Smooth muscle cell (in vitro differentiated cells): ENCODE measurements at regions not wholly inside any gene's neighbourhood (a gene's known extent, or its start where the extent isn't known, plus 50 kb on each side); places are given as distances from the start of the nearest gene placed in this dataset.
"Not testable (repeated sequence)": the region's sequence is repeated elsewhere in the genome, so short reads cannot be mapped to it uniquely, and the experiment has no call there.

Experiments
- DNase-seq: peaks from one replicate; lab custom pipeline; 2025; ENCODE audit not compliant: unreplicated experiment; lab: John Stamatoyannopoulos, UW
- H2AFZ ChIP-seq: fragments of 200-600 bp; sonication (generic); 2 replicates; pipeline ENCODE4 v1.6.0; 2016; ENCODE audit warnings: antibody characterized with exemption, low read depth, mild to moderate bottlenecking
- H3F3A ChIP-seq: fragments of 200-600 bp; sonication (generic); 2 replicates; pipeline ENCODE4 v1.6.0; 2017; ENCODE audit warnings: antibody characterized with exemption, low read depth
- H3K27ac ChIP-seq: fragments of 200-600 bp; sonication (generic); 2 replicates; pipeline ENCODE4 v1.5.1; 2016; ENCODE audit warnings: low read depth, mild to moderate bottlenecking
- H3K27me3 ChIP-seq: fragments of 200-600 bp; sonication (generic); 2 replicates; pipeline ENCODE4 v1.6.1; 2016; ENCODE audit warnings: low read depth, mild to moderate bottlenecking
- H3K36me3 ChIP-seq: fragments of 200-600 bp; sonication (generic); 2 replicates; pipeline ENCODE4 v1.5.1; 2016; ENCODE audit warnings: low read depth
- H3K4me1 ChIP-seq: fragments of 200-600 bp; sonication (generic); 2 replicates; pipeline ENCODE4 v1.5.1; 2016; ENCODE audit warnings: low read depth
- H3K4me2 ChIP-seq: fragments of 200-600 bp; sonication (generic); 2 replicates; pipeline ENCODE4 v1.6.0; 2016; ENCODE audit warnings: mild to moderate bottlenecking
- H3K4me3 ChIP-seq: fragments of 200-600 bp; sonication (generic); 2 replicates; pipeline ENCODE4 v1.5.1; 2016; ENCODE audit warnings: mild to moderate bottlenecking
- H3K79me2 ChIP-seq: fragments of 200-600 bp; sonication (generic); 2 replicates; pipeline ENCODE4 v1.6.0; 2016; ENCODE audit warnings: low read depth, mild to moderate bottlenecking
- H3K9ac ChIP-seq: fragments of 200-600 bp; sonication (generic); 2 replicates; pipeline ENCODE4 v1.6.0; 2016; ENCODE audit warnings: low read depth
- H3K9me3 ChIP-seq: fragments of 200-600 bp; sonication (generic); replicated peaks from 2 replicates; pipeline ENCODE4 v1.5.1; 2016; ENCODE audit warnings: low read depth
- H4K20me1 ChIP-seq: fragments of 200-600 bp; sonication (generic); 2 replicates; pipeline ENCODE4 v1.6.0; 2016; ENCODE audit warnings: low read depth
- CTCF ChIP-seq: fragments of 200-600 bp; sonication (generic); IDR thresholded peaks from 2 replicates; pipeline ENCODE4 v1.5.1; 2017; ENCODE audit warnings: borderline replicate concordance, mild to moderate bottlenecking, antibody characterized with exemption; ENCODE audit not compliant: insufficient read depth, poor library complexity, severe bottlenecking
- WGBS: methylation state at CpG from one replicate; pipeline ENCODE4 v1.1.7; 2016; ENCODE audit warnings: low lambda C conversion rate; 5-methylcytosine and 5-hydroxymethylcytosine counted together

GRCh38 chr5:138676556-138677193 lies 76.5 kb upstream of the CTNNA1 start:
- Histone ChIP-seq H4K20me1 (no peaks in the 10 kb centered on the region), H3F3A (no peaks in the 10 kb centered on the region), H3K4me3 (no peak overlapping the region), H3K36me3 (no peaks in the 10 kb centered on the region), H2AFZ (no peak overlapping the region), H3K27me3 (no peaks in the 10 kb centered on the region), H3K9ac (no peak overlapping the region), H3K27ac (no peak overlapping the region), H3K9me3 (no peaks in the 10 kb centered on the region), H3K79me2 (no peaks in the 10 kb centered on the region), H3K4me2 (no peak overlapping the region), H3K4me1 (no peaks in the 10 kb centered on the region)
- TF ChIP-seq CTCF: no peak
- DNase-seq: no peak
- 89% methylated on average over 4 of the region's 4 CpGs for WGBS

GRCh38 chr5:138676002-138676401 lies 77.2 kb upstream of the CTNNA1 start:
- Histone ChIP-seq H3K9me3 (no peaks in the 10 kb centered on the region), H3K79me2 (no peaks in the 10 kb centered on the region), H3K4me1 (no peaks in the 10 kb centered on the region), H4K20me1 (no peaks in the 10 kb centered on the region), H3K36me3 (no peaks in the 10 kb centered on the region), H3K4me3 (no peak overlapping the region), H3K27me3 (no peaks in the 10 kb centered on the region), H3K9ac (no peak overlapping the region), H3K4me2 (no peak overlapping the region), H3F3A (no peaks in the 10 kb centered on the region), H3K27ac (no peak overlapping the region), H2AFZ (no peak overlapping the region)
- no peak for DNase-seq
- WGBS: 95% methylated on average over 5 of the region's 5 CpGs
- TF ChIP-seq CTCF: no peak

- whole genome bisulfite sequencing: 65% methylated on average over 8 of the region's 8 CpGs
- no peaks in the 10 kb centered on the region for H3K4me1 ChIP-seq
- no peaks in the 10 kb centered on the region for H3K79me2 ChIP-seq
- no peak overlapping the region for H3K27ac ChIP-seq
- no peak for TF ChIP-seq CTCF
- no peaks in the 10 kb centered on the region for H4K20me1 ChIP-seq
- H3K9ac ChIP-seq: no peak overlapping the region
- DNase-seq: no peak
- no peaks in the 10 kb centered on the region for H3K9me3 ChIP-seq
- H3K27me3 ChIP-seq: no peaks in the 10 kb centered on the region
- H3K4me3 ChIP-seq: no peak overlapping the region
- no peaks in the 10 kb centered on the region for H3F3A ChIP-seq
- no peak overlapping the region for H3K4me2 ChIP-seq
- H2AFZ ChIP-seq: no peak overlapping the region
- H3K36me3 ChIP-seq: no peaks in the 10 kb centered on the region
Measured at GRCh38 chr5:138668451-138669380, 84.5 kb upstream of the CTNNA1 start.

GRCh38 chr5:138667782-138668331 lies 85.4 kb upstream of the CTNNA1 start:
- not testable (repeated sequence) for H3K4me2 ChIP-seq, H3K79me2 ChIP-seq, H4K20me1 ChIP-seq, H2AFZ ChIP-seq, H3K9me3 ChIP-seq, H3K4me3 ChIP-seq, H3K9ac ChIP-seq, H3K27ac ChIP-seq, H3K36me3 ChIP-seq, H3K4me1 ChIP-seq, H3F3A ChIP-seq, DNase-seq, H3K27me3 ChIP-seq
- WGBS: 98% methylated on average over 2 of the region's 2 CpGs
